ENCODE measurements at regions not wholly inside any gene's neighbourhood (a gene's known extent, or its start where the extent isn't known, plus 50 kb on each side); places are given as distances from the start of the nearest gene placed in this dataset.
"Not testable (repeated sequence)": the region's sequence is repeated elsewhere in the genome, so short reads cannot be mapped to it uniquely, and the experiment has no call there.

DNA sequence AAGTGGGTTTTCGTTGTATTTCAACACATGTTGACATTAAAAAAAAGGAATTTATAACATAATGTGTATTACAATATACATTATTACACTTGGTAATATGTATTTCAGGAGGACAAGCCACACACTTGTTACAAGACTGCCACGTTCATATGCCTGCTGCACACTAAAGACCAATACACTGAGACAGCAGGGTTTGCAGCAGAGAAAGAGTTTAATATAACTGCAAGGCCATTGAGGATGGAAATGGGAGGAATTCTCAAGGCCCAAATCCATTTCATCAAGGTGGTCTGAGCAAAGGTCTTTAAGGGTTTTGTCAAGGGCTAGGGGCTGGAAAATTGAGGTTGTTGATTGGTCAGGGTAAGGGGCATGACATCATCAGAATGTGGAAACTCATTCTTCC is 1017.8 kb upstream of the CDH10 start:
- no peak for ATAC-seq
- peaks cover 1% of the 10 kb centered on the region; the same call in 1 of the 2 replicates for H3K4me1 Mint-ChIP-seq
- ChIA-PET CTCF (no interaction called here), POLR2A (no interaction called here)
- no peak for DNase-seq (ENCODE audit: low spot score)
- peaks cover 39% of the 10 kb centered on the region for H3K9me3 Mint-ChIP-seq
- no peaks in the 10 kb centered on the region; the same call in 1 of the 2 replicates for H3K27me3 Mint-ChIP-seq (ENCODE audit: low read depth)
- peaks cover 14% of the 10 kb centered on the region for H3K36me3 Mint-ChIP-seq
- no peak overlapping the region for H3K27ac Mint-ChIP-seq
- no peak overlapping the region for H3K4me3 Mint-ChIP-seq
- TF ChIP-seq ARID4B (CRISPR knock-in tag; IDR thresholded peaks at IDR 0.05; ENCODE audit: borderline replicate concordance) (no peak), FOXJ3 (CRISPR knock-in tag; IDR thresholded peaks at IDR 0.05; ENCODE audit: borderline replicate concordance) (no peak), ELF4 (CRISPR knock-in tag; IDR thresholded peaks at IDR 0.05; ENCODE audit: low read depth) (no peak), ZNF317 (CRISPR knock-in tag; IDR thresholded peaks at IDR 0.05; ENCODE audit: borderline replicate concordance, low read depth) (no peak), ZBTB43 (CRISPR knock-in tag; IDR thresholded peaks at IDR 0.05) (no peak)
- TF ChIP-seq, protein P1, sequence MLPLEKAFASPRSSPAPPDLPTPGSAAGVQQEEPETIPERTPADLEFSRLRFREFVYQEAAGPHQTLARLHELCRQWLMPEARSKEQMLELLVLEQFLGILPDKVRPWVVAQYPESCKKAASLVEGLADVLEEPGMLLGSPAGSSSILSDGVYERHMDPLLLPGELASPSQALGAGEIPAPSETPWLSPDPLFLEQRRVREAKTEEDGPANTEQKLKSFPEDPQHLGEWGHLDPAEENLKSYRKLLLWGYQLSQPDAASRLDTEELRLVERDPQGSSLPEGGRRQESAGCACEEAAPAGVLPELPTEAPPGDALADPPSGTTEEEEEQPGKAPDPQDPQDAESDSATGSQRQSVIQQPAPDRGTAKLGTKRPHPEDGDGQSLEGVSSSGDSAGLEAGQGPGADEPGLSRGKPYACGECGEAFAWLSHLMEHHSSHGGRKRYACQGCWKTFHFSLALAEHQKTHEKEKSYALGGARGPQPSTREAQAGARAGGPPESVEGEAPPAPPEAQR (CRISPR knock-in tag; IDR thresholded peaks at IDR 0.05) = no peak

DNA sequence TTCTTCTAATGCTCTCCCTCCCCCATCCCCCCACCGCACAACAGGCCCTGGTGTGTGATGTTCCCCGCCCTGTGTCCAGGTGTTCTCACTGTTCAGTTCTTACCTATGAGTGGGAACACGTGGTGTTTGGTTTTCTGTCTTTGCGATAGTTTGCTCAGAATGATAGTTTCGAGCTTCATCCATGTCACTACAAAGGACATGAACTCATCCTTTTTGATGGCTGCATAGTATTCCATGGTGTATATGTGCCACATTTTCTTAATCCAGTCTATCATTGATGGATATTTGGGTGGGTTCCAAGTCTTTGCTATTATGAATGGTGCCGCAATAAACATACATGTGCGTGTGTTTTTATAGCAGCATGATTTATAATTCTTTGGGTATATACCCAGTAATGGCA is 1005.5 kb upstream of the CDH10 start:
- DNase-seq (ENCODE audit: low spot score); H3K4me1 Mint-ChIP-seq; CTCF ChIA-PET; ATAC-seq; POLR2A ChIA-PET; H3K27me3 Mint-ChIP-seq (ENCODE audit: low read depth); H3K4me3 Mint-ChIP-seq; H3K27ac Mint-ChIP-seq: not testable (repeated sequence)
- Mint-ChIP-seq H3K36me3 (peaks cover 17% of the 10 kb centered on the region), H3K9me3 (peaks cover 49% of the 10 kb centered on the region)

GRCh38 chr5:25649628-25650265 is 1005.0 kb upstream of the CDH10 start:
- ATAC-seq (no peak), DNase-seq (ENCODE audit: low spot score) (no peak)
- ChIA-PET CTCF (no interaction called here), POLR2A (no interaction called here)
- Mint-ChIP-seq H3K9me3 (peaks cover 44% of the 10 kb centered on the region), H3K4me3 (no peak overlapping the region), H3K4me1 (0 out of 2 replicates have a peak, but pooled peaks cover 4% of the 10 kb centered on the region), H3K36me3 (peaks cover 11% of the 10 kb centered on the region), H3K27me3 (ENCODE audit: low read depth) (peaks cover under 1% of the 10 kb centered on the region), H3K27ac (no peak overlapping the region)
- TF ChIP-seq CBFB (CRISPR knock-in tag; IDR thresholded peaks at IDR 0.05; ENCODE audit: low read depth) = no peak
- TF ChIP-seq ESRRA (CRISPR knock-in tag; IDR thresholded peaks at IDR 0.05; ENCODE audit: borderline replicate concordance) = no peak
- TF ChIP-seq ATF1 (CRISPR knock-in tag; IDR thresholded peaks at IDR 0.05) = no peak
- TF ChIP-seq, protein P2, sequence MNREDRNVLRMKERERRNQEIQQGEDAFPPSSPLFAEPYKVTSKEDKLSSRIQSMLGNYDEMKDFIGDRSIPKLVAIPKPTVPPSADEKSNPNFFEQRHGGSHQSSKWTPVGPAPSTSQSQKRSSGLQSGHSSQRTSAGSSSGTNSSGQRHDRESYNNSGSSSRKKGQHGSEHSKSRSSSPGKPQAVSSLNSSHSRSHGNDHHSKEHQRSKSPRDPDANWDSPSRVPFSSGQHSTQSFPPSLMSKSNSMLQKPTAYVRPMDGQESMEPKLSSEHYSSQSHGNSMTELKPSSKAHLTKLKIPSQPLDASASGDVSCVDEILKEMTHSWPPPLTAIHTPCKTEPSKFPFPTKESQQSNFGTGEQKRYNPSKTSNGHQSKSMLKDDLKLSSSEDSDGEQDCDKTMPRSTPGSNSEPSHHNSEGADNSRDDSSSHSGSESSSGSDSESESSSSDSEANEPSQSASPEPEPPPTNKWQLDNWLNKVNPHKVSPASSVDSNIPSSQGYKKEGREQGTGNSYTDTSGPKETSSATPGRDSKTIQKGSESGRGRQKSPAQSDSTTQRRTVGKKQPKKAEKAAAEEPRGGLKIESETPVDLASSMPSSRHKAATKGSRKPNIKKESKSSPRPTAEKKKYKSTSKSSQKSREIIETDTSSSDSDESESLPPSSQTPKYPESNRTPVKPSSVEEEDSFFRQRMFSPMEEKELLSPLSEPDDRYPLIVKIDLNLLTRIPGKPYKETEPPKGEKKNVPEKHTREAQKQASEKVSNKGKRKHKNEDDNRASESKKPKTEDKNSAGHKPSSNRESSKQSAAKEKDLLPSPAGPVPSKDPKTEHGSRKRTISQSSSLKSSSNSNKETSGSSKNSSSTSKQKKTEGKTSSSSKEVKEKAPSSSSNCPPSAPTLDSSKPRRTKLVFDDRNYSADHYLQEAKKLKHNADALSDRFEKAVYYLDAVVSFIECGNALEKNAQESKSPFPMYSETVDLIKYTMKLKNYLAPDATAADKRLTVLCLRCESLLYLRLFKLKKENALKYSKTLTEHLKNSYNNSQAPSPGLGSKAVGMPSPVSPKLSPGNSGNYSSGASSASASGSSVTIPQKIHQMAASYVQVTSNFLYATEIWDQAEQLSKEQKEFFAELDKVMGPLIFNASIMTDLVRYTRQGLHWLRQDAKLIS (CRISPR knock-in tag; IDR thresholded peaks at IDR 0.05; ENCODE audit: borderline replicate concordance) = no peak
- TF ChIP-seq TCF7 (CRISPR knock-in tag; IDR thresholded peaks at IDR 0.05; ENCODE audit: low read depth) = no peak
- TF ChIP-seq NFE2L1 (CRISPR knock-in tag; IDR thresholded peaks at IDR 0.05) = no peak
- no peak for TF ChIP-seq NR3C1 (CRISPR knock-in tag; conservative IDR thresholded peaks at IDR 0.05; ENCODE audit: low read depth)
- TF ChIP-seq, protein P3, sequence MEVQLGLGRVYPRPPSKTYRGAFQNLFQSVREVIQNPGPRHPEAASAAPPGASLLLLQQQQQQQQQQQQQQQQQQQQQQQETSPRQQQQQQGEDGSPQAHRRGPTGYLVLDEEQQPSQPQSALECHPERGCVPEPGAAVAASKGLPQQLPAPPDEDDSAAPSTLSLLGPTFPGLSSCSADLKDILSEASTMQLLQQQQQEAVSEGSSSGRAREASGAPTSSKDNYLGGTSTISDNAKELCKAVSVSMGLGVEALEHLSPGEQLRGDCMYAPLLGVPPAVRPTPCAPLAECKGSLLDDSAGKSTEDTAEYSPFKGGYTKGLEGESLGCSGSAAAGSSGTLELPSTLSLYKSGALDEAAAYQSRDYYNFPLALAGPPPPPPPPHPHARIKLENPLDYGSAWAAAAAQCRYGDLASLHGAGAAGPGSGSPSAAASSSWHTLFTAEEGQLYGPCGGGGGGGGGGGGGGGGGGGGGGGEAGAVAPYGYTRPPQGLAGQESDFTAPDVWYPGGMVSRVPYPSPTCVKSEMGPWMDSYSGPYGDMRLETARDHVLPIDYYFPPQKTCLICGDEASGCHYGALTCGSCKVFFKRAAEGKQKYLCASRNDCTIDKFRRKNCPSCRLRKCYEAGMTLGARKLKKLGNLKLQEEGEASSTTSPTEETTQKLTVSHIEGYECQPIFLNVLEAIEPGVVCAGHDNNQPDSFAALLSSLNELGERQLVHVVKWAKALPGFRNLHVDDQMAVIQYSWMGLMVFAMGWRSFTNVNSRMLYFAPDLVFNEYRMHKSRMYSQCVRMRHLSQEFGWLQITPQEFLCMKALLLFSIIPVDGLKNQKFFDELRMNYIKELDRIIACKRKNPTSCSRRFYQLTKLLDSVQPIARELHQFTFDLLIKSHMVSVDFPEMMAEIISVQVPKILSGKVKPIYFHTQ (CRISPR knock-in tag; IDR thresholded peaks at IDR 0.05) = no peak
- no peak for TF ChIP-seq PRRX2 (CRISPR knock-in tag; IDR thresholded peaks at IDR 0.05)
- no peak for TF ChIP-seq MXD4 (CRISPR knock-in tag; IDR thresholded peaks at IDR 0.05; ENCODE audit: borderline replicate concordance)
- no peak for TF ChIP-seq TEAD1 (CRISPR knock-in tag; IDR thresholded peaks at IDR 0.05)
- no peak for TF ChIP-seq ZNF263 (CRISPR knock-in tag; IDR thresholded peaks at IDR 0.05; ENCODE audit: low read depth)

All from WTC11 (cell line).